HEK293 (cell line): ENCODE measurements at regions not wholly inside any gene's neighbourhood (a gene's known extent, or its start where the extent isn't known, plus 50 kb on each side); places are given as distances from the start of the nearest gene placed in this dataset.

ENCODE experiments used
- CTCF ChIP-seq: fragments of 450-650 bp; formaldehyde crosslinking; IDR thresholded peaks from 2 replicates; pipeline ENCODE4 v1.5.1; 2016; ENCODE audit warnings: missing biosample characterization, missing genetic modification characterization
- PRDM4 ChIP-seq: fragments of 450-650 bp; formaldehyde crosslinking; IDR thresholded peaks from 2 replicates; pipeline ENCODE4 v1.5.1; 2017; ENCODE audit warnings: missing biosample characterization, missing genetic modification characterization
- REST ChIP-seq: fragments of 450-650 bp; formaldehyde crosslinking; IDR thresholded peaks from 2 replicates; pipeline ENCODE4 v1.5.1; 2016; ENCODE audit warnings: missing biosample characterization, missing genetic modification characterization
- ZNF121 ChIP-seq: fragments of 450-650 bp; formaldehyde crosslinking; IDR thresholded peaks from 2 replicates; pipeline ENCODE4 v1.5.1; 2016; ENCODE audit warnings: missing biosample characterization, missing genetic modification characterization
- ZNF133 ChIP-seq: fragments of 450-650 bp; formaldehyde crosslinking; IDR thresholded peaks from 2 replicates; pipeline ENCODE4 v1.5.1; 2016; ENCODE audit warnings: missing biosample characterization, missing genetic modification characterization
- ZNF488 ChIP-seq: fragments of 450-650 bp; formaldehyde crosslinking; IDR thresholded peaks from 2 replicates; pipeline ENCODE4 v1.5.1; 2016; ENCODE audit warnings: missing biosample characterization, missing genetic modification characterization
- ZNF660 ChIP-seq: fragments of 450-650 bp; IDR thresholded peaks from 2 replicates; pipeline ENCODE4 v1.5.1; 2018; ENCODE audit warnings: missing biosample characterization, mild to moderate bottlenecking, missing genetic modification characterization

GRCh38 chr14:45904314-45904713, 651.3 kb upstream of the MIS18BP1 start:
- TF ChIP-seq CTCF (tag by site-specific recombination) (no peak), REST (no peak), ZNF488 (tag by site-specific recombination) (no peak), PRDM4 (tag by site-specific recombination) (no peak), ZNF133 (no peak), ZNF660 (tag by site-specific recombination) (no peak), ZNF121 (tag by site-specific recombination) (no peak)
